GM12872 (cell line): ENCODE measurements at regions not wholly inside any gene's neighbourhood (a gene's known extent, or its start where the extent isn't known, plus 50 kb on each side); places are given as distances from the start of the nearest gene placed in this dataset.
A peak's percentile ranks its signal among the peaks of the same experiment; 100 is the strongest.

ENCODE experiments used
- CTCF ChIP-seq: IDR thresholded peaks from 3 replicates; pipeline ENCODE4 v1.5.1; 2011; ENCODE audit warnings: low read depth, mild to moderate bottlenecking, low read length, moderate library complexity; ENCODE audit not compliant: insufficient read depth

DNA sequence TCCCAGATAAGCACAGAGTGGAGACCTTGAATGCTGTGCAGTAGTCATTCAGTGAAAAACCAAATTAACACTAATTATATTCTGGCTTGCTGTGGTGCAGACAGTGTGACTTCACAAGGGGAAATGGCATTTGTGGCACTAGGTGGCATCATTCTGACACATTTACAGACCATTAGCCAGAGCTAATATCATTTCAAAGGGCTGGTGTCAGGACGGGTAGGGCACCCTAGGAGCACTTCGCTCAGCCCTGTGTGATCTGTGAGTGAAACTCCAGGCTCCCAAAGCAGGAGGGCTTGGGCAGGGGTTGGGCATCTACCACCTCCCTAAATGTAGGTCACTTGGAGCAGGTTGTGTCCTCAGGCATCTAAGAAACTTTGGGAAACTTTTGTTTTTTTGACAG lies 555.8 kb downstream of the PKHD1 start:
- 0 out of 3 replicates have a peak, but pooled peaks have one; percentile 12 for TF ChIP-seq CTCF

DNA sequence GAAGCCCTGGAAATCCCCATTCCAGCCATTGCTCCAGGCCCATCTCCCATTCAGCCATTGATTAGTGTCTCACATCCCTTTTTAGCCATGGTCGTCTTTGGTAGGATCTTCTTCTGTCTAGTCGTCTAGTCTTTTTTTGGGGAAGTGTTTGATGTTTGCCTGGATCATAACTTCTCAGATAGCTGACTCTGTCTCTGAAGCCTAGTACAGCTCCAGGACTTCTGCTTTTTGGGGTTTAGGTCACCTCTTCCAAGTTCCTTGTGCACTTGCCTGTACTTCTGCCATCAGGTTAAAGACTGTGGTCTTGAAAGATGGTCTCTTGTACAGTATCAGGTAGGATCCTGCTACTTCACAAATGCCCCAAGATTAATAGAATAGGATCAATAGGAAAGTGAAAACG lies 553.5 kb downstream of the PKHD1 start:
- TF ChIP-seq CTCF, result no peak

DNA sequence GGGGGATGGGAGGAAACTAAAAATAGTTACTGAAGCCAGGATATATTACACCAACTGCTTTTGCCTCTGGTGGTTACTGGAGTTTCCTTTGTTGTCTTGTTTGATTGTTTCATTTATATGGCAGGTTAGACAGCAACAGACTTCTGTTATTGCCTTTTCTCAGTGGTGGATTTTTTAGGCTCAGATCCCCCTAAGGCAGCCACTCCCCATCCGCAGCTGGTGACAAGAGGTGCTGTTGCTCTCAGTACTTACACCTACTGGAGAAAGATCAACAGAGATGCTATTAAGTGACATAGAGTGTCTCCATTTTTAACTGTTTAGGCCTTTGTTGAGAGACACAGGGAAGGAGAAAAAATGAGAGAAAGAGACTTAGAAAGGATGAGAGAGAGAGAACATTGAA lies 552.1 kb downstream of the PKHD1 start:
- TF ChIP-seq CTCF, result no peak

DNA sequence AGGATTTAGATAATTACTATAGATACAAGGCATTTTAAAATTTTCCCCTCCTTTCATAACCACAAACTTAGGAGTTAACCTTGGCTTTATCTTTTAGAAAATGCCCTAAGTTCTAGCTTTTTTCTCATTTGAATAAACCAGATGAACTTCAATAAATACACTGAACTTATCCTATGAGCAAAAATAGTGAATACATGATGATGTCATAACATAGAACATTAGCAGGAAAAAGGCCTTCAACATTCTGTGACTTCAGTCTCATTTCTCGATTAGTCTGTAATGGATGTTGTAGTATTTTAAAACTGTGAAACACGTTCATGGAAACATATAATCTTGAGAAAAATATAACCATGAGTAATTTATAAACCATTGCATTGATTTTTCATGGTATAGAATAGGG lies 550.7 kb downstream of the PKHD1 start:
- TF ChIP-seq CTCF, result no peak

DNA sequence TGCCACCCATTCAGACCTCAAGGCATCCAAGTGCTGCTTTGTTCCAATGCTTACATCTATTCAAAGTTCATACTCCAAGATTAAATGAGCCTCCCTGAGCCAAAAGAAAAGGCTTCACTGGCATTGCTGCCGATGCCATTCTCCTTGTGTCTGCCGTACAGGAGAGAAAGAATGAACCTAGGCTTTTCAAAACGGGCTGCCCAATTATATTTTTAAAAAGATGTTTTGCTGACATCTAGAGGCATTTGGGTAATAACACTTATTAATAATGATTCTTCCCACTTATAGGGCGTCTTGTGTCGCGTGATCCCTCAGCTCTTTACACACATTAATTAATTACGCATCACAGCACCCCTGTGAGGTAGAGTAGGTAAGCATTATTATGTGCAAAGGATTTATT lies 545.6 kb downstream of the PKHD1 start:
- TF ChIP-seq CTCF, result no peak

- TF ChIP-seq CTCF, result no peak
Observed at GRCh38 chr6:51542475-51542874, 544.9 kb downstream of the PKHD1 start.

- TF ChIP-seq CTCF, result no peak
Observed at GRCh38 chr6:51550243-51550642, 537.2 kb downstream of the PKHD1 start.

GRCh38 chr6:51552435-51552834 lies 535.0 kb downstream of the PKHD1 start:
- no peak for TF ChIP-seq CTCF
